Stimulated activated naive CD4-positive, alpha-beta T cell (primary cell): ENCODE measurements at regions not wholly inside any gene's neighbourhood (a gene's known extent, or its start where the extent isn't known, plus 50 kb on each side); places are given as distances from the start of the nearest gene placed in this dataset.

Experiments used
- DNase-seq, 6 experiments: peaks; one replicate each; lab custom pipeline; 2025; lab: John Stamatoyannopoulos, UW

DNA sequence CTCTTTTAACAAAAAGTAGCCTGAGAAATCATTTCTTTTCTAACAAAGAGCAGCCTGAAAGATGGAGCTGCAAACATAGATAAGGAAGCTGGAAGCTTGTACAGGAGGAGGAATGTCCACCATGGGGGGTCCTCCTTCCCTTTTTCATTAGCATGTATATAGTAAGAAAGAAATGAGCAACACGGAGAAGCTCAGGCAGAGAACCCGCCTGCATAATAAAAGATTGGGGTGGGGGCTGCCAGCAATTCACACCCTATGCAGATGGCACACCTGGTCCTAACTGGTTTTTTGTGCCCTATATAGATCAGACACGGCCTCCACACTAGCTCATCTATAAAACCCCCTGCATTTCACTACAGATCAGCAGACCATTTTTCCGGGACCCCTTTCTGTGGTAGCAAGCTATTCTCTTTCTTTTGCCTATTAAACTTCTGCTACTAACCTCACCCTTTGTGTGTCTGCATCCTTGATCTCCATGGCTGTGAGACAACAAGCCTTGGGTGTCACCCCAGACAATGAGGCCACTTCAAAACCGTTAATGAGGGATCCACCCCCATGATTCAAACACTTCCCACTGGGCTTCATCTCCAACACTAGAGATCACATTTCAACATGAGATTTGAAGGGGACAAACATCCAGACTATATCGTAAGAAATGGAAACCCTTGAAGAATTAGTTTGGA, 167.5 kb upstream of the FREM2 start:
- DNase-seq, result no peak

DNA sequence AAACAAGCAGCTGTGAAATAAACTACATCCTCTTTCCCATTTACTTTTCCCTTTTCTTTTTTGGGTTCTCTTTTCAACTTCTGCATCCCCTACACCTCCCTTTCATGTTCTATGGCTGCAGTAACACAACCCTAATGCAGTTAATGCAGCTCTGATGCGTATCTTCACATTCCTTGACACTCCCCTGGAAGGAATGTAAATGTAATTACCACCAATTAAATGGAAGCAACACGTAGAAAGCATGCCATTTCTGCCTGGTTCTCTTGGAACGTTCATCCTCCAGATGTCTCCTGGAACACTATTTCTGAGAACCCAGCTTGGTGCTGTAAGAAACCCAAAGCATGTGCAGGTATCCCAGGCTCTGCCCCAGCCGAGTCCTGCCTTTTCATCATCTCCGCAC, 166.8 kb upstream of the FREM2 start:
- no peak for DNase-seq

DNA sequence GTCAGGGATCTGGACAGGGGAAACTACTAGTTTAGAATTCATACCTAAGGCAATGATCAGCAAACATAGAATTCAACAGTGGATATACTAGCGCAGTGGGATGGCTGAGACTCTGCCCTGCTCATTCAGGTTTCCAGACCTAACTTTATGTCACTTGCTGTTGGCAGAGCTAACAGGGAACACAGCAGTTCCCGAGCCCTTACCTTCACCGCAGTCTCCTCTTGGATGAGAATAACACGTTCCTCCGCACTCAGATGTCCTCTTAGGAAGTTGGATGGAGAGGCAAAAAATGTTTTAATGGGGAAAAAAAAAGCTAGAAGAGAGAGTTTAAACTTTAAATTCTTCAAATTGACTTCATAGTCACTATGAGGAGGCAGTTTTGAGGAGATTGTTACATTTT, 159.7 kb upstream of the FREM2 start:
- DNase-seq, result no peak

DNA sequence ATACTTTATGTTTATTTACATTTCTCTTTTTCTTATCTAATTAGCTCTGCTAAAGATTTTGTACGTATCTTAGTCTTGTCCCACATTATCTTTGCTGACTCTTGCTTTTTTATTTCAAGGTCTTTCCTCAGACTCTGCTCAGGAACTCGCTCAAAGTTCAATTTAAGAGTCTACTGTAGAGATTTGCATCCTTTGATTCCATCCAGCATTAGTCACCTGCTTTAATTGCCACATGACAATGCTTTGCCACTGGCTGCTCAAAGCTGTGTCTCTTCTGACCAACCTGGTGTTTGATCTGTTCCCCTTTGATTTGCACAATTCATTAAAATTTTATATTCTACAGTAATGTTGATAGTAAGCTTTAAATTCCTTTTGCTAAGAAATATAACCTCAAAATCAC, 157.9 kb upstream of the FREM2 start:
- DNase-seq, result no peak

DNA sequence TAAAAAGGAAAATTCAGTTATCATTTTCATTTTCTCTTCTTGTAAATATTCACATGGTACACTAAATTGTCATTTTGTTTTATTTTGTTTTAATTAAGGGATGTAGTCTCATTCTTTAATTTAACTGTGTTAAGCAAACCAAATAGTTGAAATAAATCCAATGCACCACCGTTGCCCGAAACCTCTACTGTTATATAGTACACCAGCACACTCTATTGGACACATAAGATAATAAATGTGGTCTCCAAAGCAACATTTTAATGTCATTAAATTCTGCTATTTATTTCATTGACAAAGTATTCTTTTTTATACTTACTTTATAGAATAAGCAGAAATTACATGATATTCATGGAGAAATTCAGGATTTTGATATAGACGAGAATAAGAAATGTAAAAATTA, 156.4 kb upstream of the FREM2 start:
- DNase-seq, result no peak

DNA sequence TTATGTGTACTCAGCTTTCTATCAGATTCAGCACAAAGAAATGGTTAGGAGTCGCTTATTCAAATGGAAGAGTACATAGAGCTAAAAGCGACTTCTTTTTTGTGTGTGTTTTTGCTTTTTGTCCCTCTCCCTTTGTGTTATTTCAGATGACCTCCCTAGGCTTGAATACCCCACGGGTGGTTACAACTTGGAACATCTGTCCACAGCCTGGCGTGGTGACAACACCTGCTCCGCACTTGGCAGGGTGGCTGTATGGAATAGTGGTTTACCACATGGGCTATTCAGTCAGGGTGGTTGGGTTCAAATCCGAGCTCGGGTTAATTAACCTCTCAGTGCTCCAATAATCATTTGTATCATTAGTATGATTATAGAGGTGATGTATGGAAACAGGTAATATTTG, 151.6 kb upstream of the FREM2 start:
- no peak for DNase-seq

DNA sequence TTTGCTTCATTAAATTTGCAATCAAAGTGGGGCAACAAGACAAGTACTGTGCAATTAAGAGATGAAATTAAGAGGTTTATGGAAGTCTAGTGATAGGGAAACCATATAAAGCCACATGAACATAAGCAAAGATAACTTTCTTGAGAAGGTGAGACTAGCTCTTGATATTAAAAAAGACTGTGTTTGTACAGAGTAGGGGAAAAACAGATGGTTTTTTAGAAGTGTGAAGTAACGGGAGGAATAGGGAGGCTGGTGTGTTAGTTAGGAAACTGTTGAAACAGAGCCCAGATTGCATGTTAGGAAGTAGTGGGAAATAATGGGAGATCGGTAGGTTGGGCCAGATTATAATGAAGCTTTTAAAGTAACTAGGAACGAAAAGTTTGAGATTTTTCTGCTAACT, 149.8 kb upstream of the FREM2 start:
- no peak for DNase-seq

DNA sequence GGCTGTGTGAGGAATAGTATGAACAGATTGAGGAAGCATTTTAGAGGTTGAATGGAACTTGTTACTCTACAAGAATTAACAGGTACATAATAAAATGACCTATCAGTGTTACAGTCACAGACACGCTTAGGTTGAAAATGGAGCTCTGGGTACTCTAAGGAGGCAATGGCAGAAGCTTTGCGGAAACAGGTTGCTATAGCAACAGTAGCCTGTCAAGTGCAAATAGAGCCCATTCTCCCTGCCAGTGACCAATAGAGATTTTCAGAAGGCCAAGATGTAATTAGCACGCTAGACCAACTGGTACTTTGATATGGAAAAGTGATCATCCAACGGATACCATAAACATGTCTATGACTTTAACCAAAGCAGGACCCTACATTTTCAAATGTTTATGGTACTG, 148.5 kb upstream of the FREM2 start:
- DNase-seq, result no peak

DNA sequence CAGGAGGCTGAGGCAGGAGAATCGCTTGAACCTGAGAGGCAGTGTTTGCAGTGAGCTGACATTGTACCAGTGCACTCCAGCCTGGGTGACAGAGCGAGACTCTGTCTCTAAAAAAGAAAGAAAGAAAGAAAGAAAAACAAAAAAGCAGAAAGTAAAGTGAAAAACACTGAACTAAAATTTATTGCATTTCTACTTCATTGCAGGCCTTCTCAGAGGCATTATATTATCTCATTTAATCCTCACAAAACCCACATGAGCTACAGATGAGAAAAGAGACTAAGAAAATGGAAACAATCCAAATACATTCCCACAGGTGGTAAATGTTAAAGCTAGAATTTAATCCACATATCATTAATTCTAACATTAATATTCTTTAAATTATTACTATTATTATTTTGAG, 147.2 kb upstream of the FREM2 start:
- DNase-seq, result no peak

DNA sequence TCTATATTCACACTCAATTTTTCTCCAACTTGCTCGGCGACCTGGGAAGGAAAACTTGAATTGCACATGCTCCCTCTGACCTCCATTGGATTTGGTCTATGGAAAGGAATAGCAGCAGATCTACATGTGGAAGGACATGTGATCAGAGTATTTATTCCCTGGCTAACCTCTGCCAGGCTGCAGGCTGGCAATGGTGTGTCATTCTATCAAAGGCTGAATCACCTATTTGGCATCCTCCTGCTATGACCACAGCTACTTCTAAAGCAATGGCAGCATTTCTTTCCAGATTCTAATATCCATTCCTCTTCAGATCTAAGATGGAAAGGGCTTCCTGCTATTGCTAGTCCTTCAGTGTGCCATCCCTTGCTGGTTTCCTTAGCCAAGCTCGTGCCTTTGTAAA, 144.3 kb upstream of the FREM2 start:
- no peak for DNase-seq

DNA sequence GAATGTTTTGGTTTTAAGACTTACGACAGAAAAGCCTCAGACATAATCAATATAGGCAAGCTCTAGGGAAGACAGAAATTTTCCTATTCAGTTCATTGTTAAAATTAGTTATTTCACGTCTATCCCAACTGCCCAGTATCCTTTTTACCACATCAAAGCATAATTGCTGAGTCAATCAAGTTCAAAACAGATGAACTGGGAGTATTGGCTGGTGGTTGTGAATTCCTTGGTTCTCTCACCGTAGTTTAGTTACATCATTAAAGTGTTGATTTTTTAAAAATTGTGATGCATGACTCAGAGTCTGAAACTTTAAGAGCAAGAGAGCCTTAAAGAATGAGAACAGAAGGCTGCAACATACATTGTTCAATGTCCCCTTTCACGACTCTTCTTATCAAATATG, 143.3 kb upstream of the FREM2 start:
- no peak for DNase-seq

DNA sequence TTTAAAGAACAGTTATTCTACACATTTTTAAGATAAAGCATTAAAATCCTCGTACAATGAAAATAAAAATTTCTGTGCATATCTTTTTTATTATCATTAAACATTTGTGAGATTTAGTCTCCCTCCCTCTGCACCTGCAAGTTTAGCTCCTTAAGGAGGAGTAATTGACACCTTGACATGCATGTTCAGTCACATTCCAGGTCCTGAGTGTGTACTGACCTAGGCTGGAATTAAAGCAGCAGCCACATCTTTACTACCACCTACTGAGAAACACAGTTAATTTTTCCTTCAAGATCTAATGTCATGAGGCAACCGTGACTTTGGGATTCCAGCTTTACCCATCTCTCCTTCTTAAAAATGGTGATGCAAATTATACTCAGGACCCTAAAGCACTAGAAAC, 123.1 kb upstream of the FREM2 start:
- no peak for DNase-seq

DNA sequence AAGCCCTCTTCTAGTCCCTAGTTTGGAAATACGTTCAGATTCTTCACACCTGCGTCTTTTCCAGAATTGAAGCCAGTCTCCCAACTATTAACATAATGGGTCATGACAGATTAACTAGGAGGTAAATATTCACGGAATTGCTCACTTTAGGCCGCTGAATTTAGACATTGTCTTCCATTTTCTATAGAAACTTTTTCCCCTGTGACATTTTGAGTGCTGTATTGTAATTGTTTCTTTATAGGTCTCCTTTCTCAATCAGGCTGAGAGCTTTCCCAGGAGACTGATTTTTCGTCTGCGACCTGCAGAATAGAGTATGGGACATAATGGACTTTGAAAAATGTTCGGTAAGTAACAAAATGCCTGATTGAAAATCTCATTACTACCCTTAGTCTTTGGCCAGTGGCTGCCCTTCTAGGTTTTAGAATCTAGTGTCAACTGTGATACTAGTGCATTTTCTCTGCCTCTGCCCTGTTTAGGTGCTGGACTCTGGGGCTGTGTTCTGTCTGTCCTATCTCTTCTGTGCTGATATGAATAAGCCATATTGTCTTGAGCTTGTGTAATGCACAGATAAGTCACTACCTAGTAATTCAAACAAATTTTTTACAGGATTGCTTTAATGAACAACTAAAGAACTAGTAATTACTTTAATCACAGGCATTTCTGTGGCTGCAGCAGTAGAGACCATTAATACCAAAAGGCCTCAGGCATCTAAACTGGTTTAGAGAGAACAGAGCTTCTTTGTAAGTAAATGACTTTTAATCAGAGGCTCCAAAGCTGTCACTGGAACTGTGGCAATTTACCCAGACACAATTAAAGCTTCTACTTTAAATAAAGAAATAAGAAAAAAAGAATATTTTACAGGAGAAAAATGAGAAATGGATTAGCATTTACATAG, 122.4 kb upstream of the FREM2 start:
- DNase-seq, result no peak

DNA sequence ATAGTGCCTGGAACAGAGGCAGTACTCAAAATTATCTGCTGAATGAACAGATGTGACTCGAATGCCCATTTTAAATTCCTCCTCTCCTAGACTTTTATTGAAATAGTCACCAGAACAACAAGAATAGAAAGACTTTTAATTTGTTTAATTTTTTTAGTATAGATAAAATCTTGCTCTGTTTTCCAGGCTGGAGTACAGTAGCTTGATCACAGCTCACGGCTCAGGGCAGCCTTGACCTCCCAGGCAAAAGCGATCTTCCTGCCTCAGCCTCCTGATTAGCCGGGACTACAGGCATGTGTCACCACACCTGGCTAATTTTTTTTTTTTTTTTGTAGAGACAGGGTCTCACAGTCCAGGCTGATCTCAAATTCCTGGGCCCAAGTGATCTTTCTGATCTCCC, 120.9 kb upstream of the FREM2 start:
- DNase-seq, result no peak

DNA sequence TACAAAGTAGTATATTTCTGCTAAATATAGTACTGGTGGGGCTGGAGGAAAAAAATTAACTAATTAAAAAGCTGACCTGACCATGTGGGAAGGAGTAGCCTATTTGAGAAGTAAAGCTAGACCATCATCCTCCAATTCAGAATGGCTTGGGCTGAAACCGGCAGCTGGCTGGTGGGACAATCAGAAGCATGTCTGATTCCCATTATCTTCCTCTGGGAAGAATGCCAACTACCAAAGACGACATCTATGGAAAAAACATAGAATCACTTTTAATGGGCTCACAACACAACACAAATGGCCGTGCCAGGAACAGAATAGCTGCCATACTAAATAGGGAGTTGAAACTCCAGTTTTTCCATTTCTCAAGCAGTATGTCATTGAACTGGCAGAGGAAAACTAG, 120.4 kb upstream of the FREM2 start:
- no peak for DNase-seq

DNA sequence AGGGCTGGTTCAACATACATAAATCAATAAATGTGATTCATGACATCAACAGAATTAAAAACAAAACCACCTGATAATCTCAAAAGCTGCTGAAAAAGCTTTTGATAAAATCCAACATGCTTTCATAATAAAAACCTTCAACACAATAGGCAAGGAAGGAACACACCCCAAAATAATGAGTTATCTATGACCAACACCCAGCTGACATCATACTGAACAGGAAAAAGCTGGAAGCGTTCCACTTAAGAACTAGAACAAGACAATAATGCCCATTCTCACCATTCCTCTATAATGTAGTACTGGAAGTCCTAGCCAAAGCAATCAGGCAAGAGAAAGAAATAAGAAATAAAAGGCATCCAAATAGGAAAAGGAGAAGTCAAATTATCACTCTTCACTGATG, 116.2 kb upstream of the FREM2 start:
- no peak for DNase-seq

DNA sequence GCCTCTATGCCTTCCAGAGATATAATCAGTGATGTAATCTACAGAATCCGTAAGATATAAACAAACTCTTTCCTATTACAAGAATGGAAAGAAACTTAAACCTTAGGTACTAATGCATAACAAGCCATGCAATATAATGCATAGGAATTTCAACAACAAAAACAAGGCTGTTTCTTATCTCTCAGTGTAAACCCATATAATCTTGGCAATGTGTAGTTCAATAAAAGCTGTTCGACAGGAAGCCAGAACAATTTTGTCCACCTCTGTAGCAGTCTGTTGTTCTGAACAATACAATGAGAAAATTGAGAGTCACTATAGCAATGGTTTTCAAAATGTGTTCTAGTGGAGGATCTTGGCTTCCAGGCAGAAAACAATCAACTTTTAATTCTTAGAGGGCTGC, 111.5 kb upstream of the FREM2 start:
- DNase-seq, result no peak

DNA sequence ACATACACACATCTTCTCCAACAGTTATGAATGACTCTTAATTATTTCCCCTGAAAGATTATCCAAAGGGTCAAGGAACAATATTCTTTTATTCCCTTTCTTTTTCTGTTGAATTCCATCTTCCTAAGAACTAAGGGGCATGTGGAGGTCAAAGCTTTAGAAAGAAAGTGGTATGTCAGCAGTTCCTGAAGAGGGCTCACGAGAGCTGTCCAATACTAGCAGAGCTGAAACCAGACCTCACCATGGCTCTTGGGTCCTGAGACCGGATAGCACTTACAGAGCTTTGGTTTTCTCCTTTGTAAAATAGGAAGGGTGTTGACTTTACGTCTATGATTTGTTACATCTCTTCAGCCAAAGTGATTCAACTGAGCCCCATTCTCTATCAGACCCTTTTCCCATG, 109.8 kb upstream of the FREM2 start:
- DNase-seq, result no peak

DNA sequence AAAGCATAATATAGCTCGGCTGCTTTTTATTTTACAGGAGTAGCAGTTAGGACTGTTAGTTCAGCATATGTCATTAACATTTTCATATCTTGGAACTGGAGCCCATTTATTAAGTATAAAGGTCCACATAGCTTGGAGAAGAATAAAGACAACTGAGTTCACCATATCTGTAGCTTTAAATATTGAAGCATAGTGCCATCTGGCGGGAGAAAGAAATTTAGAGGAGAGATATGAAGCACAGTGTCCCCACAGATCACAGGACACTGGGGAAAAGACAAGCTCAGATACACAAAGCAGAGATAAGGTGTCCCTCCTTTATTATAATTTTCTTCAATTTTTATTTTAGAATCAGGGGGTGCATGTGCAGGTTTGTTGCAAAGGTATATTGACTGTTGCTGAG, 104.7 kb upstream of the FREM2 start:
- DNase-seq, result peak in 1 of 6 experiments; percentile 7

DNA sequence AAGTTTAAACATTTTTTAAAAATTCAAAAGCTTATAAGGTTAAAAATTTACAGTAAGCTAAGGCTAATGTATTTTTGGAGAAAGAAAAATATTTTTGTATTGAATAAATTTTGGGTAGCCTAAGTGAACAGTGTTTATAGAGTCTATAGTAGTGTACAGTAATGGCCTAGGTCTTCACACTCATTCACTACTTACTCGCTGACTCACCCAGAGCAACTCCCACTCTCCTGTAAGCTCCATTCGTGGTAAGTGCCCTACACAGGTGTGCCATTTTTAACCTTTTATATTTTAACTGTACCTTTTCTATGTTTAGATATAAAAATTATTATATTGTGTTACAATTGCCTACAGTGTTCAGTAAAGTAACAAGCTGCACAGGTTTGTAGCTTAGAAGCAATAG, 96.6 kb upstream of the FREM2 start:
- DNase-seq, result no peak

DNA sequence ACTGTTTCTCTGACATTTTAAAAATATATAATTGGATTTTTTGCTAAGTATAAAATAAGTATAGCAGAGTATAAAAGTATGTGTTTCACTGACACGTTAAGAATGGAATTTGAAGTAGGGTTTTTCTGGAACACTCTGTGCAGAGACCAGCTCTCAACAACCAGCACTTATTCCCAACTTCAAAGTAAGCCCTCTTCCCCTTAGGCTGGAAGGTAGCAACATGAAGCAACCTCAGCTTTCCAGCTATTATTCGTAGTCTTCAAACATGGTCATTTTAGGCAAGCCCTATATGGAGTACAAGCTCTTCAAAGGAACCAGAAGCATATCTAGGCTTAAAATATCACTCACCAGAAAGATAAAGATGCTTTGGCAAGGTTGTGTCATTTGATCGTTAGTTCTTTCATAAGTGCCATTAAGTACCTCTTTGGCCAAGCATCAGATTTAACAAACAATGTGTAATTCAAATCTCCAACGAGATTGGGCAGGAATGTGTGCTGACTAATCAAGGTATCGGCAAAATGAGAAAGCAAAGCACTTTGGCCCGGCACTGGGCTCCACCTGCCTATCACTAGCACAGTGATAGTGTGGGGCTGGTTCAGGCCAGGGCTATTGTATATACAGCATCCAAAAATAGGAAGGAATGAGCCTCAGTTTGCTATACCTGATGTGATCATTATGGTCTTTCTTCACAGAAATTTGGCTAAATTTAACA, 95.9 kb upstream of the FREM2 start:
- no peak for DNase-seq

DNA sequence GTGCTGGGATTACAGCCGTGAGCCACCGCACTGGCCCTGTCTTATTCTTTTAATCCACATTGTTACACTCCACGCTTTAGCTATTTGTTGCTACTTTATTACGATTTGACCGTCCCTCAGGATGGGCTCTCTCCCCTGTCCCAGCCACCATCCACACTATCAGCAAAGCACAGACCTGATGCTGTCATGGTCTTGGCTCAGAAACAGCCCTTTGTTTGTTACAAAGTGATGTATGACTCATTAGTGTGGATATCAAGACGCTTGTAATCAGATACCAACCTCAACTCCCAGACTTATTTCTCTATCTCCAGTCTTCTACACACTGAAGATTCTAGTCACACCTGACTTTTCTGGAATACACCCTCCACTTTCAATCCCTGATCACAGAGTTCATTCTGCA, 84.6 kb upstream of the FREM2 start:
- DNase-seq, result no peak
